ENCODE measurements at regions not wholly inside any gene's neighbourhood (a gene's known extent, or its start where the extent isn't known, plus 50 kb on each side); places are given as distances from the start of the nearest gene placed in this dataset.

DNA sequence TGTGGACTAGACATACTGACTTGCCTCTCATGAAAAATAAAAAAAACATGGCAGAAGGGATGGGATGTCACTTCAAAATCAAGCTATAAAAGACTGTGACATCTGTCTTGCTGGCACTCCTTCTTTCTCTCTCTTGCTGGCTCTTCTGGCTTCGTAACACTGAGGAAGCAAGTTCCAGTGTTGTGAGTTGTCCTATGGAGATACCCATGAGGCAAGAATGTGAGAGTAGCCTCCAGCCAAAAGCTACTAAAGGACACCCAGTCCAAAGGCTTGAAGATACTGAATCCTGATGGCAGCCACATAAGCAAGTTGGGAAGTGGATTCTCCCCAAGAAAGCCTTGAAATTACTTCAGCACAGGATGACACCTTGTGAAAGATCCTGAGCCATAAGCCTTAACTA, 376.1 kb upstream of the TMEFF2 start:
- TF ChIP-seq, protein P1, sequence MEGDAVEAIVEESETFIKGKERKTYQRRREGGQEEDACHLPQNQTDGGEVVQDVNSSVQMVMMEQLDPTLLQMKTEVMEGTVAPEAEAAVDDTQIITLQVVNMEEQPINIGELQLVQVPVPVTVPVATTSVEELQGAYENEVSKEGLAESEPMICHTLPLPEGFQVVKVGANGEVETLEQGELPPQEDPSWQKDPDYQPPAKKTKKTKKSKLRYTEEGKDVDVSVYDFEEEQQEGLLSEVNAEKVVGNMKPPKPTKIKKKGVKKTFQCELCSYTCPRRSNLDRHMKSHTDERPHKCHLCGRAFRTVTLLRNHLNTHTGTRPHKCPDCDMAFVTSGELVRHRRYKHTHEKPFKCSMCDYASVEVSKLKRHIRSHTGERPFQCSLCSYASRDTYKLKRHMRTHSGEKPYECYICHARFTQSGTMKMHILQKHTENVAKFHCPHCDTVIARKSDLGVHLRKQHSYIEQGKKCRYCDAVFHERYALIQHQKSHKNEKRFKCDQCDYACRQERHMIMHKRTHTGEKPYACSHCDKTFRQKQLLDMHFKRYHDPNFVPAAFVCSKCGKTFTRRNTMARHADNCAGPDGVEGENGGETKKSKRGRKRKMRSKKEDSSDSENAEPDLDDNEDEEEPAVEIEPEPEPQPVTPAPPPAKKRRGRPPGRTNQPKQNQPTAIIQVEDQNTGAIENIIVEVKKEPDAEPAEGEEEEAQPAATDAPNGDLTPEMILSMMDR (IDR thresholded peaks at IDR 0.05): no peak
- no peak overlapping the region for H3K27ac ChIP-seq
- H3K36me3 ChIP-seq: no peaks in the 10 kb centered on the region
- no peak overlapping the region for H3K4me3 ChIP-seq
- H3K27me3 ChIP-seq (replicated peaks; ENCODE audit: insufficient read depth): no peaks in the 10 kb centered on the region
- ATAC-seq (ENCODE audit: insufficient number of reproducible peaks, low FRiP score, low read depth) (no peak), DNase-seq (ENCODE audit: low spot score) (no peak)
- no peaks in the 10 kb centered on the region for H3K9me3 ChIP-seq
- H3K4me1 ChIP-seq (ENCODE audit: control insufficient read depth in 1 of 2, low read depth in 2 of 2): no peaks in the 10 kb centered on the region

GRCh38 chr2:192566863-192567262, 372.1 kb upstream of the TMEFF2 start:
- Histone ChIP-seq H3K36me3 (no peaks in the 10 kb centered on the region), H3K27me3 (replicated peaks; ENCODE audit: insufficient read depth) (no peaks in the 10 kb centered on the region), H3K4me1 (ENCODE audit: control insufficient read depth in 1 of 2, low read depth in 2 of 2) (no peaks in the 10 kb centered on the region), H3K4me3 (no peak overlapping the region), H3K27ac (no peak overlapping the region), H3K9me3 (no peaks in the 10 kb centered on the region)
- TF ChIP-seq, protein P1 (IDR thresholded peaks at IDR 0.05): no peak
- ATAC-seq (ENCODE audit: insufficient number of reproducible peaks, low FRiP score, low read depth) (no peak), DNase-seq (ENCODE audit: low spot score) (no peak)

DNA sequence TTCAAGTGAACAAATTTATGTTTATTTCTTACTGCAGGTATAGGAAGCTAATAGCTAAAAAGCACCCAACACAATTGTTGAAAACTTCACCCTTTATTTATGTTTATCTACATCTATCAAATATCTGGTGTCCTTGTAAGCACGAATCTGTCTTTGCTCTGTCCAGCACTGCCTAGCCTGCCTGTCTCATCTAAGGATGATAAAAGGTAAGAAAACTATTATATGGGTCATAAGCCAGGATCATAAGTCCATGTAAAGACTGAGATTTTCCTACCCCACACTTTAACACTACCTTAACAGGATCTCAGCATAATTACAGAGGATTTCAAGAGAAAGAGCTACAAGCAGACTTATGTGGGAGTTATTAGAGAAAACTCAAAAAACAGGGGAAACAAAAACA, 365.6 kb upstream of the TMEFF2 start:
- TF ChIP-seq, protein P1 (IDR thresholded peaks at IDR 0.05): no peak
- no peaks in the 10 kb centered on the region for H3K4me1 ChIP-seq (ENCODE audit: control insufficient read depth in 1 of 2, low read depth in 2 of 2)
- no peak overlapping the region for H3K4me3 ChIP-seq
- H3K36me3 ChIP-seq: no peaks in the 10 kb centered on the region
- H3K9me3 ChIP-seq: no peaks in the 10 kb centered on the region
- H3K27me3 ChIP-seq (replicated peaks; ENCODE audit: insufficient read depth): no peaks in the 10 kb centered on the region
- DNase-seq (ENCODE audit: low spot score) (no peak), ATAC-seq (ENCODE audit: insufficient number of reproducible peaks, low FRiP score, low read depth) (no peak)
- no peak overlapping the region for H3K27ac ChIP-seq

DNA sequence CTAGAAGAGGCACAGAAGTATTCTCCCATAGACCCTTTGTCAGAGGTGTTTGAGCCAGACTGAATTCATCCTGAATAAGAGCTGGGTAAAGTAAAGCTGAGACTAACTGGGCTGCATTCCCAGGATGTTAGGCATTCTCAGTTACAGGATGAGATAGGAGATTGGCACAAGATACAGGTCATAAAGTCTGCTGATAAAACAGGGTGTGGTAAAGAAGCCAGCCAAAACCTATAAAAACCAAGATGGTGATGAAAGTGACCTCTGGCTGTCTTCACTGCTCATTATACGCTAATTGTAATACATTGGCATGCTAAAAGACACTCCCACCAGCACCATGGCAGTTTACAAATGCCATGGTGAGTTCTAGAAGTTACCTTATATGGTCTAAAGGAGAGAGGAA, 364.9 kb upstream of the TMEFF2 start:
- Histone ChIP-seq H3K27me3 (replicated peaks; ENCODE audit: insufficient read depth) (no peaks in the 10 kb centered on the region), H3K9me3 (no peaks in the 10 kb centered on the region), H3K4me1 (ENCODE audit: control insufficient read depth in 1 of 2, low read depth in 2 of 2) (no peaks in the 10 kb centered on the region), H3K4me3 (no peak overlapping the region), H3K36me3 (no peaks in the 10 kb centered on the region), H3K27ac (no peak overlapping the region)
- DNase-seq (ENCODE audit: low spot score) (no peak), ATAC-seq (ENCODE audit: insufficient number of reproducible peaks, low FRiP score, low read depth) (no peak)
- TF ChIP-seq, protein P1 (IDR thresholded peaks at IDR 0.05): no peak

- DNase-seq (ENCODE audit: low spot score) (no peak), ATAC-seq (ENCODE audit: insufficient number of reproducible peaks, low FRiP score, low read depth) (no peak)
- no peak overlapping the region for H3K27ac ChIP-seq
- no peak overlapping the region for H3K4me3 ChIP-seq
- no peaks in the 10 kb centered on the region for H3K36me3 ChIP-seq
- H3K9me3 ChIP-seq: no peaks in the 10 kb centered on the region
- H3K27me3 ChIP-seq (replicated peaks; ENCODE audit: insufficient read depth): no peaks in the 10 kb centered on the region
- TF ChIP-seq, protein P1 (IDR thresholded peaks at IDR 0.05): no peak
- H3K4me1 ChIP-seq (ENCODE audit: control insufficient read depth in 1 of 2, low read depth in 2 of 2): no peaks in the 10 kb centered on the region
Observed at GRCh38 chr2:192558637-192559036, 363.9 kb upstream of the TMEFF2 start.

All from thoracic aorta (tissue), 2 donors.